ENCODE measurements at regions not wholly inside any gene's neighbourhood (a gene's known extent, or its start where the extent isn't known, plus 50 kb on each side); places are given as distances from the start of the nearest gene placed in this dataset.

GRCh38 chr3:166372571-166373106, 535.4 kb upstream of the BCHE start:
- Histone ChIP-seq H3K27ac (ENCODE audit: low read length in 2 of 2) (no peak overlapping the region), H3K4me3 (ENCODE audit: control extremely low read depth in 1 of 5, extremely low read depth in 1 of 5, insufficient read depth in 1 of 5, low read depth in 2 of 5, low read length in 4 of 5) (no peak overlapping the region), H3K27me3 (replicated peaks in 1 of 4; ENCODE audit: control extremely low read depth in 1 of 4, control insufficient read depth in 3 of 4, insufficient read depth in 4 of 4, low read length in 3 of 4) (no peaks in the 10 kb centered on the region), H3K79me2 (ENCODE audit: control insufficient read depth, insufficient read depth, low read length) (no peaks in the 10 kb centered on the region), H3K9ac (ENCODE audit: low read length) (no peak overlapping the region), H3K4me2 (replicated peaks; ENCODE audit: low read depth, low read length, poor library complexity, severe bottlenecking) (no peak overlapping the region), H3K9me3 (ENCODE audit: control extremely low read depth in 1 of 3, control insufficient read depth in 2 of 3, insufficient read depth in 1 of 3, low read length in 2 of 3) (peaks cover 0 to 11% (median 0%) of the 10 kb centered on the region in 3 donors), H3K36me3 (replicated peaks in 1 of 2; ENCODE audit: control extremely low read depth in 1 of 2, control insufficient read depth in 1 of 2, extremely low read depth in 1 of 2, insufficient read depth in 2 of 2, low read length in 1 of 2) (no peaks in the 10 kb centered on the region), H3K4me1 (ENCODE audit: control insufficient read depth in 2 of 2, insufficient read depth in 2 of 2, low read length in 2 of 2) (no peaks in the 10 kb centered on the region), H4K20me1 (ENCODE audit: control insufficient read depth, insufficient read depth, low read length, poor library complexity, severe bottlenecking) (no peaks in the 10 kb centered on the region), H2AFZ (ENCODE audit: insufficient read depth, low read depth, low read length, poor library complexity, severe bottlenecking) (no peak overlapping the region)
- no peak for DNase-seq
- intact Hi-C loops (cut with micrococcal nuclease) = no loop called here
- ChIA-PET CTCF (no interaction called here), POLR2A (no interaction called here)
- Mint-ChIP-seq H3K4me1 (no peaks in the 10 kb centered on the region), H3K27me3 (no peaks in the 10 kb centered on the region), H3K4me3 (no peak overlapping the region), H3K27ac (no peak overlapping the region), H3K9me3 (ENCODE audit: insufficient read depth) (peaks cover 2% of the 10 kb centered on the region)
- TF ChIP-seq CTCF (IDR thresholded peaks at IDR 0.05) (no peak), EZH2 (IDR thresholded peaks at IDR 0.05; ENCODE audit: borderline replicate concordance, insufficient read depth, low read depth, low read length, poor library complexity, severe bottlenecking) (no peak)
- WGBS (ENCODE audit: insufficient coverage) = no CpG with 5 or more reads among the region's 1 CpG
- ATAC-seq (ENCODE audit: low read depth) = no peak

GRCh38 chr3:166367947-166368533, 530.8 kb upstream of the BCHE start:
- ATAC-seq (ENCODE audit: low read depth) (no peak), DNase-seq (no peak)
- H3K4me1 ChIP-seq (ENCODE audit: control insufficient read depth in 2 of 2, insufficient read depth in 2 of 2, low read length in 2 of 2) = no peaks in the 10 kb centered on the region
- Mint-ChIP-seq H3K27me3 (no peaks in the 10 kb centered on the region), H3K9me3 (ENCODE audit: insufficient read depth) (peaks cover 2% of the 10 kb centered on the region), H3K4me3 (no peak overlapping the region), H3K4me1 (no peaks in the 10 kb centered on the region), H3K27ac (no peak overlapping the region)
- intact Hi-C loops (cut with micrococcal nuclease) = no loop called here
- H3K9me3 ChIP-seq (ENCODE audit: control extremely low read depth in 1 of 3, control insufficient read depth in 2 of 3, insufficient read depth in 1 of 3, low read length in 2 of 3) = peaks cover 0 to 11% (median 0%) of the 10 kb centered on the region in 3 donors
- H3K4me2 ChIP-seq (replicated peaks; ENCODE audit: low read depth, low read length, poor library complexity, severe bottlenecking) = no peak overlapping the region
- CTCF ChIA-PET = no interaction called here
- POLR2A ChIA-PET = no interaction called here
- H3K9ac ChIP-seq (ENCODE audit: low read length) = no peak overlapping the region
- H3K27ac ChIP-seq (ENCODE audit: low read length in 2 of 2) = no peak overlapping the region
- no peaks in the 10 kb centered on the region for H4K20me1 ChIP-seq (ENCODE audit: control insufficient read depth, insufficient read depth, low read length, poor library complexity, severe bottlenecking)
- no peaks in the 10 kb centered on the region for H3K36me3 ChIP-seq (replicated peaks in 1 of 2; ENCODE audit: control extremely low read depth in 1 of 2, control insufficient read depth in 1 of 2, extremely low read depth in 1 of 2, insufficient read depth in 2 of 2, low read length in 1 of 2)
- H3K27me3 ChIP-seq (replicated peaks in 1 of 4; ENCODE audit: control extremely low read depth in 1 of 4, control insufficient read depth in 3 of 4, insufficient read depth in 4 of 4, low read length in 3 of 4) = no peaks in the 10 kb centered on the region
- TF ChIP-seq EZH2 (IDR thresholded peaks at IDR 0.05; ENCODE audit: borderline replicate concordance, insufficient read depth, low read depth, low read length, poor library complexity, severe bottlenecking) (no peak), CTCF (IDR thresholded peaks at IDR 0.05) (no peak)
- WGBS (ENCODE audit: insufficient coverage) = 67% methylated on average over 1 of the region's 2 CpGs
- no peak overlapping the region for H3K4me3 ChIP-seq (ENCODE audit: control extremely low read depth in 1 of 5, extremely low read depth in 1 of 5, insufficient read depth in 1 of 5, low read depth in 2 of 5, low read length in 4 of 5)
- no peaks in the 10 kb centered on the region for H3K79me2 ChIP-seq (ENCODE audit: control insufficient read depth, insufficient read depth, low read length)
- no peak overlapping the region for H2AFZ ChIP-seq (ENCODE audit: insufficient read depth, low read depth, low read length, poor library complexity, severe bottlenecking)
